ENCODE measurements at regions not wholly inside any gene's neighbourhood (a gene's known extent, or its start where the extent isn't known, plus 50 kb on each side); places are given as distances from the start of the nearest gene placed in this dataset.

GRCh38 chr4:38287101-38287851 lies 327.1 kb downstream of the PTTG2 start:
- Histone ChIP-seq H3K36me3 (ENCODE audit: insufficient read depth) (no peaks in the 10 kb centered on the region), H4K20me1 (ENCODE audit: insufficient read depth) (no peaks in the 10 kb centered on the region), H3K79me2 (ENCODE audit: insufficient read depth, low read depth) (no peaks in the 10 kb centered on the region), H3K27me3 (ENCODE audit: insufficient read depth, low read depth) (no peaks in the 10 kb centered on the region), H3K27ac (no peak overlapping the region), H2AFZ (ENCODE audit: low read depth) (no peak overlapping the region), H3K4me1 (ENCODE audit: low read depth, poor library complexity, severe bottlenecking) (no peaks in the 10 kb centered on the region), H3K4me3 (IDR thresholded peaks at IDR 0.05; ENCODE audit: insufficient read depth, low read depth, low read length) (no peak overlapping the region), H3K4me2 (no peak overlapping the region), H3K9ac (no peak overlapping the region)
- TF ChIP-seq CTCF (conservative IDR thresholded peaks at IDR 0.05; ENCODE audit: low read depth, low read length) = no peak

- no peaks in the 10 kb centered on the region for H3K27me3 ChIP-seq (ENCODE audit: insufficient read depth, low read depth)
- no peak overlapping the region for H3K4me2 ChIP-seq
- H3K4me3 ChIP-seq (IDR thresholded peaks at IDR 0.05; ENCODE audit: insufficient read depth, low read depth, low read length) = no peak overlapping the region
- H3K36me3 ChIP-seq (ENCODE audit: insufficient read depth) = no peaks in the 10 kb centered on the region
- H4K20me1 ChIP-seq (ENCODE audit: insufficient read depth) = no peaks in the 10 kb centered on the region
- no peaks in the 10 kb centered on the region for H3K4me1 ChIP-seq (ENCODE audit: low read depth, poor library complexity, severe bottlenecking)
- TF ChIP-seq CTCF (conservative IDR thresholded peaks at IDR 0.05; ENCODE audit: low read depth, low read length) = no peak
- H2AFZ ChIP-seq (ENCODE audit: low read depth) = no peak overlapping the region
- H3K79me2 ChIP-seq (ENCODE audit: insufficient read depth, low read depth) = no peaks in the 10 kb centered on the region
- H3K27ac ChIP-seq = no peak overlapping the region
- H3K9ac ChIP-seq = no peak overlapping the region
Measured at GRCh38 chr4:38289553-38289952, 329.4 kb downstream of the PTTG2 start.

- TF ChIP-seq CTCF (conservative IDR thresholded peaks at IDR 0.05; ENCODE audit: low read depth, low read length) = no peak
- Histone ChIP-seq H3K9ac (no peak overlapping the region), H3K27me3 (ENCODE audit: insufficient read depth, low read depth) (no peaks in the 10 kb centered on the region), H3K4me3 (IDR thresholded peaks at IDR 0.05; ENCODE audit: insufficient read depth, low read depth, low read length) (no peak overlapping the region), H3K36me3 (ENCODE audit: insufficient read depth) (no peaks in the 10 kb centered on the region), H3K4me1 (ENCODE audit: low read depth, poor library complexity, severe bottlenecking) (no peaks in the 10 kb centered on the region), H2AFZ (ENCODE audit: low read depth) (no peak overlapping the region), H3K27ac (no peak overlapping the region), H4K20me1 (ENCODE audit: insufficient read depth) (no peaks in the 10 kb centered on the region), H3K4me2 (no peak overlapping the region), H3K79me2 (ENCODE audit: insufficient read depth, low read depth) (no peaks in the 10 kb centered on the region)
Measured at GRCh38 chr4:38290366-38290765, 330.2 kb downstream of the PTTG2 start.

- no peak for TF ChIP-seq CTCF (conservative IDR thresholded peaks at IDR 0.05; ENCODE audit: low read depth, low read length)
- H3K4me2 ChIP-seq = no peak overlapping the region
- H3K27ac ChIP-seq = no peak overlapping the region
- no peaks in the 10 kb centered on the region for H3K4me1 ChIP-seq (ENCODE audit: low read depth, poor library complexity, severe bottlenecking)
- no peaks in the 10 kb centered on the region for H4K20me1 ChIP-seq (ENCODE audit: insufficient read depth)
- H3K4me3 ChIP-seq (IDR thresholded peaks at IDR 0.05; ENCODE audit: insufficient read depth, low read depth, low read length) = no peak overlapping the region
- H3K36me3 ChIP-seq (ENCODE audit: insufficient read depth) = no peaks in the 10 kb centered on the region
- H3K9ac ChIP-seq = no peak overlapping the region
- no peak overlapping the region for H2AFZ ChIP-seq (ENCODE audit: low read depth)
- H3K79me2 ChIP-seq (ENCODE audit: insufficient read depth, low read depth) = no peaks in the 10 kb centered on the region
- no peaks in the 10 kb centered on the region for H3K27me3 ChIP-seq (ENCODE audit: insufficient read depth, low read depth)
Measured at GRCh38 chr4:38290914-38291313, 330.7 kb downstream of the PTTG2 start.

Measured in KMS-11 (cell line).